ENCODE measurements at regions not wholly inside any gene's neighbourhood (a gene's known extent, or its start where the extent isn't known, plus 50 kb on each side); places are given as distances from the start of the nearest gene placed in this dataset.

GRCh38 chr5:124414973-124415372, 331.5 kb downstream of the ZNF608 start:
- no peak for DNase-seq

DNA sequence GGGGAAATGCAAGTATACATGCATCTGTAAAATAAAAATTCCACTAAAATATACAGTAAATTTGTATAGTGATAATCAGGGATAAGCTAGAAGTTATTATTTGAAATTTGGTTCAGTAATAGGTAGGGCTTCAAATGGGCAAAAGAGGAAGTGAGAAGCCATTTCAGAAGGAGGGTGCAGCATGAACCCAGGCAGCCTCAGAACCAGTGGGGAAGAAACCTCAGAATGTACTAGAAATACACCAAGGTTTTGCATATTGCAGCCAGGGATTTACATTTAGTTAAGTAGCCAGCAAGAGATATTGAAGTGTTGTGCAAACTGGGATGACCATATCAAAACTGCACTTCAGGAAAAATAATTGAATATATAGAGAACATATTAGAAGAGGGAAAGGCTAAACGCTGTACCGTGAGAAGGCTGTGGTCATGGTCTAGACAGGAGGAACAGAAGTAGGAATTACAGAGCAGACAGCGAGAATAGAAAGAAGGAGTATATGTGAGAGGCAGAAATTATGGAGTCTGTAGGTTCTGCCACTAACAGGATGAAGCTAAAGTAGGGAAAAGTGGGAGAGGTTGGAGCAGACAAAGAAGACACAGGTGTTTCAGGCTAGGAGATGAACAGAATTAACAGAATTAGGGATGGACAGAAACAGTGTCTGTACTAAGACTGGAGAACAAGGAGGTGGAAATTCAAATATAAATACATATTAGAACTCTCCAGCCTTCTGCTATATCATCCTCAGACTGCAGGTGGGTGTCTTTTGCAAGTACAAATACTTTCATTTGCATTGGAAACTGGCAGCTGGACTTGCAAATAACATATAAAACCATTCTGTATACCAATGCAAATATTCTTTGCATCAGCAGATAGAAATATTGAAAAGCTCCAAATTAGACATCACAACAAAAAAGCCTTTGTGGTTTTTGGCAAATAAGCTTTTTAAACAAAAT, 335.6 kb downstream of the ZNF608 start:
- no peak for DNase-seq

GRCh38 chr5:124408738-124409453, 337.5 kb downstream of the ZNF608 start:
- no peak for DNase-seq

- DNase-seq = no peak
Observed at GRCh38 chr5:124404796-124405195, 341.6 kb downstream of the ZNF608 start.

GRCh38 chr5:124403281-124403680, 343.2 kb downstream of the ZNF608 start:
- DNase-seq = no peak

- no peak for DNase-seq
Observed at GRCh38 chr5:124402144-124402581, 344.3 kb downstream of the ZNF608 start.

DNA sequence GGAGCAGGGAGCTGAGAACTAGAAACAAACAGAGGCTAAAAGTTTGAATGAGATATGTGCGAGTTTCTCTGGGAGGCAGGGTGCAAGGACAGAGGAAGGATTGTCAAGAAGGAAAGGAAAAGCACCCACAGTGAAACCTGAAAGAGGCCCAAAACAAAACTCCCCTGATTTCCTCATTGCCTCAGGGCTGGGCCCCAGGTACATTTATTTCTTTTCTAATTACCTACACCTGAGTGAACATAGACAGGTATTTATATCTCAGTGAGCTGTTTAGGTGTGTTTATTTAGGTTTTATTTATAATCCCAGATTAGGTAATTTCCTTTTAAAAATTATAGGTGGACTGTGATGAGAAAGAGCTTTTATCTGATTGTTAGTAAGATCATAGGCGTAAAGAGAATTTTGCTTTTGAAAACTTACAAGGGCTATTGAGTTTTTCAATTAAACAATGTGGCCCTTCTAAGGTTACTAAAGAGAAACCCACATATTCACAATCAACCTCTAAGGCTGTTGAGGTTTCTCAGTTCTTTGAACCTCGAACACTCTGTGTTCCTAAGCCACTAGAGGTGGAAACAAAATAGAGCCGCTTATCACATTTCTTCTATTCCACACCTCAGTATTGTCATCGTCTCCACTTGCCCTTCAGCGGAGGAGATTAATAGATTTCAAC, 344.8 kb downstream of the ZNF608 start:
- DNase-seq = no peak

DNA sequence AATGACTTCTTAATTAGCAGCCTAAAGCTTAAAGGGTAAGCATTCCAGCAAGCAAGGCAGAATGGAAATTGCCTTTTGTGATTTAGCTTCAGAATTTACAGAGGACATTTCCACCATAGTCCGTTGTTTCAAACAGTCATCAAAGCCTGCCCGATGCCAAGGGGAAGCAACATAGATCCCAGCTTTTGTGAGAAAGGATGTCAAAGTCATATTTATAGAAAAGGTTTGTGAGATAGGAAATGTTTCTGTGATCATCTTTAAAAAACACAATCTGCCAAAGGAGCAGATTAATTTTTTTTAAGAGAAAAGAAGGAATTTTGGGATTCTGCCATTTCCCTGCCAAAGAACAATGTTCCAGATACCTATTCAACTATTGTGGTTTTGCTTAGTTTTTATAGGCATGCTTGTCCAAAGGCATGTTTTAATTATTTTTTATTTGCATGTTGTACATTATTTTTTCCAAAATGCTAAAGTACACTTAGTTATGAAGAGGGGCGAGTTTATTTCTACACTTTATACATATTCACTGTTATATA, 346.9 kb downstream of the ZNF608 start:
- no peak for DNase-seq

- DNase-seq = no peak
Observed at GRCh38 chr5:124398460-124398859, 348.0 kb downstream of the ZNF608 start.

DNA sequence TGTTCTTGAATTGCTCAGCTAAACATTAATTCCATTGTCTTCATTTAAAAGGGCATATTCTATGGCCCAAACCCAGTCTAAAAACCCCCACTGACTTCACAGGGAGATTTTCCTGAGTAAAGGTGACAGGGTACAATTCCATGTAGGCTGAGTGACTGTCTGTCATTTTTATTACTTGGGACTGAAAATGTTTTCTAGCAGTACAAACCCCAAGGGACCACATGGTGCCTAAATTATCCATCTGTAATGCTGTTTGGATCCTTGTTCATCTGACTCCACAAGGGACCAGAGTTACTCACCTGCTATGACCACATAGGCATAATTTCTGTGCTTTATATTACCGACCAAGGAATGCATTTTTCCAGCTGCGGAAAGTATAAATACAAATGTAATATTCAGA, 349.1 kb downstream of the ZNF608 start:
- DNase-seq = no peak

DNA sequence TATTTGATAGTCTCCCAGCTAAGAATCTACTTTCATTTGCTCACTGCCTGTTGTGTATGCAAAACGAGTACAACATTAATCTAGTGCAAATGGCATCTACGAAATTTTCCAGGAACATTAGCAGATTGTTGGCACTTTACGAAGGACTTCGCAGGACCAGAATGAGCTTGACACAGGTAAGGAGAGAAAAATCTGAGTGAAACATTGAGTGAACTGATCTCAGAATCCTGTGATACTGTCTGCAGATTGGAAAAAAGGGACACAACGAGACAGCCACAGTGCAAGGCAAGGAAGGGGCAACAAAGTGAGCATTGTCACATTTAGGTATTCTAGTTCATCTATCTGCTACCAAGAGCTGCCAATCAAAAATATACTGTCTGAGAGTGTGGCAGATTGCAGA, 350.5 kb downstream of the ZNF608 start:
- no peak for DNase-seq

DNA sequence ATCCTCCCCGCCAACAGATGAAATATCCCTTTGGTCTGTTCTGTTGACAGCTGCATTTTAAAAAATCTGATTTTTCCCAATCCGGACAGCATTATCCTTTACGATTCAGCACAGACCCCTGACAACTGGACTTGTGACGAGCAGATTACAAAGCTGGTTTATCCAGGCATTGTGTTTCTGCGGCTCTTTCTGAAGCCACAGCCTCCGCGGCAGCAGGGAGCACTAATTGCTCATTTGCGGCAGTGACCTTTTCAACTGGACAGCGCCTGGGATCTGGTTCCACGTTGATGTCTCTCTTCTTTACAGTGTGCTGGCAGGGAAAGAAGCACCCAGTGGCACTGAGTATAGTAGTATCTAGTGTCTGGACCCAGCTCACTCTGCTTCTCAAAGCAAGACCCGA, 351.2 kb downstream of the ZNF608 start:
- DNase-seq = no peak

DNA sequence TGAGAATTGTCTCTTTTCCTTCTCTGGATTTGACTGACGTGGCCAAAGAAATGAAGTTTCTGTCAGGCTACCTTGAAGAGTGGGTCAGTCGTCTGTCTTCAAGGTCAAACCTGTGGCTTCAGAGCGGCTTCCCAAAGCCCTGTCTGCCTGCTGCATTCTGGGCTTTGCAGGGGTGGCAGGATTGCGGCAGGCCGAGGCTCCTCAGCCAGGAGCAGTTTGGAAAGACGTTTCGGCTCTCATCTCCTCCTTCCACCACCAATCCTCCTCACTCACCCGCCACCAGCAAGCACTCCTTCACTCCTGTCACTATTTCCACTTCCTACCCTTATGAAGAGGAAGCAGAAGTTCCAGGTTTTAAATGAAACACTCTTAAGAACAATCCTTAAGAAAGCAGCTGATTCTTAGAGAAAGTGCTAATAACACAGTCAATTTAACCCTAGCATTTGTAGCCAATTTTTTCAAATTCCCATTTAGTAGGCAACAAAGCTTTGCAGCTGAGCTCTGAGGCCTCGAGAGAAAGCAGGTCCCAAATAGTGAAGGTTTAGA, 351.7 kb downstream of the ZNF608 start:
- no peak for DNase-seq

DNA sequence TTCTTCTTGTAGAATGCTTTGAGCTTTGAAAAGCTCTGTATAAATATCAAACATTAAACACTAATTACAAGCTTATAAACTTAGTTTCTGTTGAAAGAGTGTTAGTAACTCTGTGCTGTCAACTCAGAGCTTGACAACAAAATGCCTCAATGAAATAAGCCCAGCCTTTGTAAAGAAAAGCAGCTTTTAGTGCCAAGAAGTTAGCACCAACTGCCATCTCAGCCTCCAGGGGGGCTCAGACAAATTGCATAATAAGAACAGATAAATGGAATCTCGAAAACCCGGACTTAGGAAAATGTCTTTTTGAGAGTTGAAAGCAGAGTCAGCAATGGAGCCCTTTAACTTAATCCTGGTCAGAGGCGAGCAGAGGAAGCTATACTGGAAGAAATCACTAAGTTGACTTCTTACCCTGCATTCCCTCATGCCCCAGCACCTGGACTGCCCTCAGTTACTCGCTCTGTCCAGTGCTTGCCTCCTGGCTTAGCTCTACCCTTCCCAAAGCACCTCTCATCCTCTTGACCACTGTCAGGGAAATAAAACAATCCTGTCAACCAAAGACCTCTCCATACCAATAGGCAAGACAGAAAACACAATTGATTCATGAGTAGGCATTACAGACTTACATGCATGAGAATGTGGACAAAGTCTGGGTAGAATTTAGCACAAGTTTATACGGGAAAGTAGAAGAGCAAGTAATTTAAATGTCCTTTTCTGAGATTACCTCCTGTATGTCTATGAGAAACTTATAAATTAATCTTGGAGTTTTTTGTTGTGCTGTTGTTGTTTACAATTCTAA, 352.7 kb downstream of the ZNF608 start:
- no peak for DNase-seq

- DNase-seq = no peak
Observed at GRCh38 chr5:124383693-124384092, 362.7 kb downstream of the ZNF608 start.

GRCh38 chr5:124377386-124377785, 369.1 kb downstream of the ZNF608 start:
- no peak for DNase-seq

GRCh38 chr5:124373883-124374282, 372.6 kb downstream of the ZNF608 start:
- no peak for DNase-seq

- DNase-seq = no peak
Observed at GRCh38 chr5:124372457-124372856, 374.0 kb downstream of the ZNF608 start.

DNA sequence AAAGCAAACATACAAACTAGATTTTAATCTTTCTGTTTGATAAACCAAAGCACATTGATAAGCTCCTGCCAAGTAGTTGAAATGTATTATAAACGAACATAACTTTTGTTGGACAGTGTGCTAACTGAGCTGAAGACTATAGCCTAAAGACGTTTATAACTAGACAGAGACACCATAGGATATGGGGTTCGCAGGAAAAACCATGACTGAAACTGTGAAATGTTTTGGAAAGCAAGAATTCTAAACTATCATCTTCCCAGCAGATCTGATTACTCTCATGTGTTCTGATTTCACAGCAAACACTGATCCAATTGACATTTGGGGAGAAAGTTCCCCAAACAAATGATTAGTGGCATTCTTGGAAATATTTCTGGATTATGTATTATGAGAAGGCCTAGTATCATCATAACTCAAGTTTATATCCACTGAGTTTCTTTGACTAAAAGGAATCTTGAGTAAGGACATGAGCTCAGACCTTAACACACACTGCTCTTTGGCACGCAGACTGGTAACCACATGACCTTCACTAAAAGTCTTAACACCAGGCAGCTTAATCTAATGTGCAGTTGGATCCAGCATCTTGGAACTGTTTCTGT, 375.2 kb downstream of the ZNF608 start:
- DNase-seq = no peak

GRCh38 chr5:124370601-124371000, 375.8 kb downstream of the ZNF608 start:
- DNase-seq = no peak

- DNase-seq = no peak
Observed at GRCh38 chr5:124365361-124365801, 381.1 kb downstream of the ZNF608 start.

DNA sequence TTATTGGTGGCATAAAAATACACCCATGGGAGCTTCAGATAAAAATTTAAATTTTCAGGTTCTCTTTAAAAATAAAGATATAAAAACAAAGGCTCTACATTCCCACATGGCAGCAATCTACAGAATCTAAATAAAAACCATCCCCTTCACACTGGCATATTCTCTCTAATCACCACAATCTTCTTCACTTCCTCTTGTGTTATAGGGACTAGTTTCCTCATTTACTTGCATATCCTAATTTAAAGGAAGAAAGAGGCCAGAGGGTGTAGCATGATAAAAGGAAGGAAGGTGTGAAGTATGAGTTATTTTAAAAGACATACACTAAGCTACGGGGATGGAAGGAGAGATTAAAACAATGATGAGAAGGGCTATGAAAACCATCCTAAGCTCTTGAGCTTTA, 390.5 kb downstream of the ZNF608 start:
- no peak for DNase-seq

Measured in hematopoietic multipotent progenitor cell treated with erythropoietin and hydrocortisone succinate and interleukin-3 and kit ligand, for 8 days (in vitro differentiated cells).